Testis (tissue), 2 donors: ENCODE measurements at regions not wholly inside any gene's neighbourhood (a gene's known extent, or its start where the extent isn't known, plus 50 kb on each side); places are given as distances from the start of the nearest gene placed in this dataset.

Experiments
- DNase-seq: peaks from one replicate; pipeline ENCODE4 v3.0.0-alpha.2; 2019
- H3K27ac ChIP-seq, 2 donors: fragments of 200-600 bp; sonication (generic); one replicate each; pipeline ENCODE4 v1.5.1; 2019
- H3K27me3 ChIP-seq: fragments of 200-600 bp; sonication (generic); one replicate; pipeline ENCODE4 v1.5.1; 2019
- H3K36me3 ChIP-seq: fragments of 200-600 bp; sonication (generic); one replicate; pipeline ENCODE4 v1.5.1; 2017; ENCODE audit warnings: low read depth; ENCODE audit errors: missing control alignments
- H3K4me1 ChIP-seq: fragments of 200-600 bp; sonication (generic); one replicate; pipeline ENCODE4 v1.5.1; 2019
- H3K4me3 ChIP-seq, 2 donors: fragments of 200-600 bp; sonication (generic); one replicate each; pipeline ENCODE4 v1.5.1; 2017 to 2019
- H3K9me3 ChIP-seq: fragments of 200-600 bp; sonication (generic); one replicate; pipeline ENCODE4 v1.5.1; 2017
- CTCF ChIP-seq, 3 experiments: fragments of 450-650 bp in 2 of 3; fragments of 200-600 bp in 1 of 3; sonication (generic) in 1 of 3; IDR thresholded peaks; one replicate each; pipeline ENCODE4 v1.5.1; 2016 to 2019; ENCODE audit warnings: antibody characterized with exemption in 3 of 3, mild to moderate bottlenecking in 2 of 3, moderate library complexity in 1 of 3
- POLR2A ChIP-seq: fragments of 450-650 bp; IDR thresholded peaks from one replicate; pipeline ENCODE4 v1.6.1; 2017; ENCODE audit warnings: antibody characterized with exemption, mild to moderate bottlenecking, moderate library complexity
- WGBS, 2 donors: methylation state at CpG; one replicate each; pipeline ENCODE4 v1.1.5; 2018; 5-methylcytosine and 5-hydroxymethylcytosine counted together
- intact Hi-C: fragments of 100-400 bp; cut with DNase I; formaldehyde crosslinking; loops from one replicate; pipeline ENCODE4 v1.15.1; 2023; ENCODE audit warnings: low total_unique reads

GRCh38 chr4:29708473-29708872 is 1011.7 kb upstream of the PCDH7 start:
- WGBS, 2 donors, result 86 to 88% methylated on average over 3 of the region's 3 CpGs
- TF ChIP-seq POLR2A (no peak), CTCF (IDR thresholded peaks at IDR 0.05) (no peak)
- H3K4me1 ChIP-seq, result no peaks in the 10 kb centered on the region
- H3K9me3 ChIP-seq, result no peaks in the 10 kb centered on the region
- no peak overlapping the region for H3K27ac ChIP-seq
- DNase-seq, result no peak
- H3K36me3 ChIP-seq, result no peaks in the 10 kb centered on the region
- intact Hi-C loops, result no loop called here
- H3K4me3 ChIP-seq, result no peak overlapping the region
- H3K27me3 ChIP-seq, result no peaks in the 10 kb centered on the region

- Histone ChIP-seq H3K4me3 (no peak overlapping the region), H3K27ac (no peak overlapping the region), H3K36me3 (no peaks in the 10 kb centered on the region), H3K4me1 (no peaks in the 10 kb centered on the region), H3K9me3 (no peaks in the 10 kb centered on the region), H3K27me3 (no peaks in the 10 kb centered on the region)
- WGBS, 2 donors, result 80 to 96% methylated on average over 1 of the region's 1 CpG
- TF ChIP-seq CTCF (IDR thresholded peaks at IDR 0.05), result no peak
- TF ChIP-seq POLR2A, result no peak
- intact Hi-C loops, result no loop called here
- no peak for DNase-seq
Observed at GRCh38 chr4:29710519-29710918, 1009.6 kb upstream of the PCDH7 start.

- no peak for DNase-seq
- no peak overlapping the region for H3K4me3 ChIP-seq
- no peaks in the 10 kb centered on the region for H3K4me1 ChIP-seq
- H3K27ac ChIP-seq, result no peak overlapping the region
- WGBS, 2 donors, result 70 to 83% methylated on average over 2 of the region's 2 CpGs
- intact Hi-C loops, result no loop called here
- no peaks in the 10 kb centered on the region for H3K9me3 ChIP-seq
- TF ChIP-seq POLR2A (no peak), CTCF (IDR thresholded peaks at IDR 0.05) (no peak)
- no peaks in the 10 kb centered on the region for H3K36me3 ChIP-seq
- H3K27me3 ChIP-seq, result no peaks in the 10 kb centered on the region
Observed at GRCh38 chr4:29711226-29711625, 1008.9 kb upstream of the PCDH7 start.

GRCh38 chr4:29717287-29718057 is 1002.7 kb upstream of the PCDH7 start:
- intact Hi-C loops, result no loop called here
- H3K27me3 ChIP-seq, result no peaks in the 10 kb centered on the region
- 59 to 63% methylated on average over 10 of the region's 10 CpGs for WGBS, 2 donors
- no peaks in the 10 kb centered on the region for H3K36me3 ChIP-seq
- H3K27ac ChIP-seq, result no peak overlapping the region
- no peaks in the 10 kb centered on the region for H3K9me3 ChIP-seq
- TF ChIP-seq CTCF (IDR thresholded peaks at IDR 0.05) (no peak), POLR2A (no peak)
- no peaks in the 10 kb centered on the region for H3K4me1 ChIP-seq
- no peak for DNase-seq
- H3K4me3 ChIP-seq, result no peak overlapping the region

GRCh38 chr4:29718136-29718535 is 1002.0 kb upstream of the PCDH7 start:
- TF ChIP-seq CTCF (IDR thresholded peaks at IDR 0.05), result no peak
- DNase-seq, result no peak
- Histone ChIP-seq H3K9me3 (no peaks in the 10 kb centered on the region), H3K27ac (no peak overlapping the region), H3K4me3 (no peak overlapping the region), H3K36me3 (no peaks in the 10 kb centered on the region), H3K27me3 (no peaks in the 10 kb centered on the region), H3K4me1 (no peaks in the 10 kb centered on the region)
- intact Hi-C loops, result no loop called here
